Lower lobe of right lung (tissue), 2 donors: ENCODE measurements at regions not wholly inside any gene's neighbourhood (a gene's known extent, or its start where the extent isn't known, plus 50 kb on each side); places are given as distances from the start of the nearest gene placed in this dataset.

ENCODE experiments used
- ATAC-seq, 2 donors: fragments of 200-7000 bp; cut with Tn5 transposase; one replicate each; pipeline ENCODE4 v1.9.1; 2020 to 2022; ENCODE audit warnings: mild to moderate bottlenecking in 2 of 2, moderate library complexity in 2 of 2
- DNase-seq: peaks from one replicate; pipeline ENCODE4 v3.0.0-alpha.2; 2020
- H3K27ac ChIP-seq: fragments of 200-600 bp; one replicate; pipeline ENCODE4 v1.8.0; 2022
- H3K27me3 ChIP-seq: fragments of 200-600 bp; one replicate; pipeline ENCODE4 v1.8.0; 2022; ENCODE audit warnings: low read depth
- H3K36me3 ChIP-seq: fragments of 200-600 bp; one replicate; pipeline ENCODE4 v1.8.0; 2022; ENCODE audit warnings: mild to moderate bottlenecking
- H3K4me1 ChIP-seq: fragments of 200-600 bp; one replicate; pipeline ENCODE4 v1.8.0; 2022
- H3K4me3 ChIP-seq: fragments of 200-600 bp; one replicate; pipeline ENCODE4 v1.8.0; 2022; ENCODE audit warnings: mild to moderate bottlenecking
- H3K9me3 ChIP-seq: fragments of 200-600 bp; one replicate; pipeline ENCODE4 v1.8.0; 2022
- intact Hi-C: fragments of 100-400 bp; cut with DNase I; formaldehyde crosslinking; loops from one replicate; pipeline ENCODE4 v1.11.0; 2022
- TF ChIP-seq, protein P1 (sequence below): fragments of 200-600 bp; IDR thresholded peaks from one replicate; pipeline ENCODE4 v1.8.0; 2022; ENCODE audit warnings: antibody characterized with exemption, mild to moderate bottlenecking
- donor health status: DM: no; HTN: yes; CAD: no; lungs with severe emphysema.

DNA sequence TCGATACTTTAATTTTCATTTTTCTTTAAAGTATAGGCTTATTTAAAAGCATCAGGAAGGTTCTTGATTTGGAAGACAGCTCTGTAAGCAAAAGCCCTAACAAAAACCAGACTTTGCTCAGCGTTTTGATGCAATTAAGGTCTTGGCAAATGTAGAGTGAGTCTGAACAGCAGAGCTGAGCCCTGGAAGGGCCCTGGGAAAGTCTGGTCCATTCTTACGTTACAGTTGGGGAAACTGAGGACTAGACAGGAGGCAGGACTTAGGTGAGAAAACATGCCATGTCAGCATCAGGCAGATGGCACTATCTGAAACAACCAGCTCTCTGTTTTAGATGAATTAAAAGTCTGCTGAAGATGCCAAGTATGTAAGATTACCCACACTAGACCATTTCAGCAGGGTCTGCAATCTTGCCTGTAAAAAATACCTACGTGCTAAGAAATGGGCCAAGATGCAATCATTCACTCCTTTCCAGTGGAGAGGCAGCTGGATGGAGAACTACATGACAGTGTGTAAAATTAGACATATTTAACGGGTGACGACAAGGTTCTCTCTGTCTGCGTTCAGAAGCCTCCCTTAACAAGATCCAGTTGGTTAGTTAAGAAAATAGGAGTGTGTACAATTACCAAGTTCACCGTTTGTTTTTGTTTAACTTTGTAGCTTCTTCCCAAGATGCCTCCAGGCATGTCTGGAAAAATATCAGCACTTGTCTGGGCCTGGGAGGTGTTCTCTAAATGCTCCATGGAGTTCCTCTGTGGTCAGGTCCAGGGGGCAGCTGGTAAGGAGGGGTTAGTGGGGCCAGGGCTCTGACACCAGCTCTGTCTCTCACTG lies 502.3 kb upstream of the ZMIZ1 start:
- no peak for ATAC-seq
- no peak for DNase-seq
- no peaks in the 10 kb centered on the region for H3K4me1 ChIP-seq
- H3K27me3 ChIP-seq: no peaks in the 10 kb centered on the region
- TF ChIP-seq, protein P1, sequence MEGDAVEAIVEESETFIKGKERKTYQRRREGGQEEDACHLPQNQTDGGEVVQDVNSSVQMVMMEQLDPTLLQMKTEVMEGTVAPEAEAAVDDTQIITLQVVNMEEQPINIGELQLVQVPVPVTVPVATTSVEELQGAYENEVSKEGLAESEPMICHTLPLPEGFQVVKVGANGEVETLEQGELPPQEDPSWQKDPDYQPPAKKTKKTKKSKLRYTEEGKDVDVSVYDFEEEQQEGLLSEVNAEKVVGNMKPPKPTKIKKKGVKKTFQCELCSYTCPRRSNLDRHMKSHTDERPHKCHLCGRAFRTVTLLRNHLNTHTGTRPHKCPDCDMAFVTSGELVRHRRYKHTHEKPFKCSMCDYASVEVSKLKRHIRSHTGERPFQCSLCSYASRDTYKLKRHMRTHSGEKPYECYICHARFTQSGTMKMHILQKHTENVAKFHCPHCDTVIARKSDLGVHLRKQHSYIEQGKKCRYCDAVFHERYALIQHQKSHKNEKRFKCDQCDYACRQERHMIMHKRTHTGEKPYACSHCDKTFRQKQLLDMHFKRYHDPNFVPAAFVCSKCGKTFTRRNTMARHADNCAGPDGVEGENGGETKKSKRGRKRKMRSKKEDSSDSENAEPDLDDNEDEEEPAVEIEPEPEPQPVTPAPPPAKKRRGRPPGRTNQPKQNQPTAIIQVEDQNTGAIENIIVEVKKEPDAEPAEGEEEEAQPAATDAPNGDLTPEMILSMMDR: no peak
- H3K27ac ChIP-seq: no peak overlapping the region
- no peaks in the 10 kb centered on the region for H3K9me3 ChIP-seq
- intact Hi-C loops: no loop called here
- H3K36me3 ChIP-seq: no peaks in the 10 kb centered on the region
- no peak overlapping the region for H3K4me3 ChIP-seq

DNA sequence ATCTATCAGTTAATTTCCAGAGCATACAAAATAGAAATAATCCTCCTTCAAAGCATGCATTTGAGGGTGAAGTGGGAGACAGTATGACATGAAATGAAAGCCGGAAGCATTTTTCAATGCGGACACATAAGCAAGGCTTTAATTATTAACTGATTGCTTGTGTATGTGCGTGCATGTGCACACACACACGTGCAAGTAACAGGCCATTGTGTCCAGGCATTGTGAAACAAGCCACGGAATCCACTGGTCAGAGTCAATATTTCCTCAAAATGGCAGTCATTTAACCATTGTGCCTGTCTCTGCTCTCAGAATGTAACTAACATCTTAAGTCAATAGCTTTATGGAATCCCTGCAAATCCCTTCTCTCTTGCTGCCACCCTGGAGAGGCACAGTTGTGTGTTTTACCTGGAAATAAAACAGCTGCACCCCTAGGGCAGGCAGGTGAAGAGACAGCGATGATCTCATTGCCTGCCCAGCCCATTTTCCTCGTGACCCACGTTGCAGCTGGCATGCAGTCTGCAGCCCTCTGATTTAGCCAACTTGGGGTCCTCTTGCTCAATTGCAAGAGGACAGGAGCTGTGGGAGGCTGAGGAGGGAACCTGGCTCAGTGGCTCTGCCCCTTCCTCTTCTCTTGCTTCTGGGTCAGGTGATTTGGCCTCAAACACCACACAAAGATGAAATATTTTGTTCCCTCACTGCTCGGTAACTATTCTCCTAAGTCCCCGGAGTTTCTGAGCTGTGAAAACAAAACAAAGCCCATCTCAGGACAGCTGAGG lies 500.9 kb upstream of the ZMIZ1 start:
- intact Hi-C loops: no loop called here
- Histone ChIP-seq H3K36me3 (no peaks in the 10 kb centered on the region), H3K27me3 (no peaks in the 10 kb centered on the region), H3K9me3 (no peaks in the 10 kb centered on the region), H3K4me1 (no peaks in the 10 kb centered on the region), H3K27ac (no peak overlapping the region), H3K4me3 (no peak overlapping the region)
- TF ChIP-seq, protein P1: no peak
- peak; percentile 49 for DNase-seq
- ATAC-seq: no peak

DNA sequence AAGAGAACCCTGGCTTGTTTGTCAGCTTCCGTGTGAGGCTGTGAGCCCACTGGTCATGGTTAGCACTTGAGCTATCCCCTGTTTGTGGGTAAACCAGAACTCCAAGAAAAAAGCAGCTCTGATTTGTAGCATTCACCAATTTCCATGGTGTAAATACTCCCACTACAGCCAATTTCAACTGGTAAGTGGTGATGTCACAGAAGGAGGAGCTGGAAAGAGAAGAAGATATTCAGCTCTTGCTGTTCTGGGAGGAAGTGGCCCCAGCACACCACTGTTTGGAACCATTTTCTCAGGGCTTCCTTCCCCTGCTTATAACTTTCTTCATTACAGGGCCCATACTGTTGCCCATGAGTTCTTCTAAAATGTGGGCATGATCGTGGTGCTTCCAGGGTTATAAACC lies 500.1 kb upstream of the ZMIZ1 start:
- no peak overlapping the region for H3K27ac ChIP-seq
- no peaks in the 10 kb centered on the region for H3K27me3 ChIP-seq
- intact Hi-C loops: no loop called here
- ATAC-seq (no peak), DNase-seq (no peak)
- no peak overlapping the region for H3K4me3 ChIP-seq
- H3K4me1 ChIP-seq: no peaks in the 10 kb centered on the region
- H3K9me3 ChIP-seq: no peaks in the 10 kb centered on the region
- no peaks in the 10 kb centered on the region for H3K36me3 ChIP-seq
- TF ChIP-seq, protein P1: no peak

DNA sequence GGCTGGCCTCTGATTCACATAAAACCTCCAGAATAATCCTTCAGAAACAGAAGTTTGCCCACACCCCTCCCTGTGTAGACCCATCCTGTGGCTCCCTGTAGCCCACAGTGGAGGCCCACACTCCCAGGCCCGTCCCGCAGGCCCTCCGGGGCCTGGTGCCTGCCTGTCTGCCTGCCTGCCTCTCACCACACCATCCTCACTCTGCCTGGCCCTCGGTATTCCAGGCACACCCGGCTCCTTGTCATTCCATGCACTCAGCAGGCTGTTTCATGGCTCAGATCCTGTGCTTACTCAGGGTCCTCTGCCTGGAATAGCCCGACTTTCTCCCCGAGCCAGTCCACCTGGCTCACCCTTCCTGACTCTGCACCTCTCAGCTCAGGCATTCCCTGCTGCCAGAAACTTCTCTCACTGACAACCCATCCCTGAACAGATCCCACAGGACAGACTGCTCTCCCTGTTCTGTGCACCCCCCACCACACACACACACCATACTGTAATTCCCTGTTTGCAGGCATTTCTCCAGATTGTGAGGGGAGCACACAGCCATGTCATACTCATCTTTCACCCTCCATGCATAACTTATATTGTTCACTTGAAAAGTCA lies 498.0 kb upstream of the ZMIZ1 start:
- Histone ChIP-seq H3K4me1 (no peaks in the 10 kb centered on the region), H3K27me3 (no peaks in the 10 kb centered on the region), H3K4me3 (no peak overlapping the region), H3K36me3 (no peaks in the 10 kb centered on the region), H3K27ac (peak overlapping the region; percentile 41), H3K9me3 (no peaks in the 10 kb centered on the region)
- TF ChIP-seq, protein P1: no peak
- ATAC-seq (peak; percentile 65 to 66), DNase-seq (peak; percentile 52)
- intact Hi-C loops: no loop called here

DNA sequence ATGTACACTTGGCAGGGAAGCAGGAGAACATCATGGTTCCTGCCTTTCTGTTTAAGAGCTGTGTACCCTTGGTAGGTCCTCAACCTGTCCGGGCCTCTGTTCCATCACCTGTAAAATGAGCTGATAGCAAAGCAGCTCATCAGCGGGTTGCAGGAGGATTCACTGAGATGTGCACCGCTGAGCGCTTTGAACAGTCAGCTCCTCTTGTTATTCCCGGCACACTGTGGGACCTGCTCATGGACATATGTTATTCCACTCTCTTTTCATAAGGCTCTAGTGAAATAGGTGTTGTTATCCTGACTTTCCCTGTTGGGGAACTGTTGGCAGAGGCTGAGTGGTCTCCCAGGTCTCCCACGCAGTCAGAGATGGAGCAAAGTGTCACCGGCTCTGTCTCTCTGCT lies 497.5 kb upstream of the ZMIZ1 start:
- ATAC-seq (no peak), DNase-seq (no peak)
- Histone ChIP-seq H3K36me3 (no peaks in the 10 kb centered on the region), H3K27me3 (no peaks in the 10 kb centered on the region), H3K4me1 (no peaks in the 10 kb centered on the region), H3K9me3 (no peaks in the 10 kb centered on the region), H3K27ac (no peak overlapping the region), H3K4me3 (no peak overlapping the region)
- intact Hi-C loops: no loop called here
- TF ChIP-seq, protein P1: no peak
